Transverse colon (tissue), 4 donors: ENCODE measurements at regions not wholly inside any gene's neighbourhood (a gene's known extent, or its start where the extent isn't known, plus 50 kb on each side); places are given as distances from the start of the nearest gene placed in this dataset.

Source experiments
- CTCF ChIP-seq, 5 experiments: fragments of 200-600 bp in 3 of 5; fragments of 450-650 bp in 2 of 5; sonication (generic) in 3 of 5; IDR thresholded peaks; 1 replicate in 2 of 5; 2 replicates in 3 of 5; pipeline ENCODE4 v1.5.1; 2016 to 2017; ENCODE audit warnings: antibody characterized with exemption in 5 of 5, inconsistent platforms in 3 of 5, mild to moderate bottlenecking in 2 of 5, moderate library complexity in 1 of 5
- POLR2A ChIP-seq: fragments of 450-650 bp; IDR thresholded peaks from one replicate; pipeline ENCODE4 v1.6.1; 2016; ENCODE audit warnings: antibody characterized with exemption, mild to moderate bottlenecking, moderate library complexity
- POLR2AphosphoS5 ChIP-seq, 3 donors: sonication (generic); formaldehyde crosslinking; IDR thresholded peaks; one replicate each; pipeline ENCODE4 v1.6.1; 2016; ENCODE audit warnings: antibody characterized with exemption in 3 of 3

DNA sequence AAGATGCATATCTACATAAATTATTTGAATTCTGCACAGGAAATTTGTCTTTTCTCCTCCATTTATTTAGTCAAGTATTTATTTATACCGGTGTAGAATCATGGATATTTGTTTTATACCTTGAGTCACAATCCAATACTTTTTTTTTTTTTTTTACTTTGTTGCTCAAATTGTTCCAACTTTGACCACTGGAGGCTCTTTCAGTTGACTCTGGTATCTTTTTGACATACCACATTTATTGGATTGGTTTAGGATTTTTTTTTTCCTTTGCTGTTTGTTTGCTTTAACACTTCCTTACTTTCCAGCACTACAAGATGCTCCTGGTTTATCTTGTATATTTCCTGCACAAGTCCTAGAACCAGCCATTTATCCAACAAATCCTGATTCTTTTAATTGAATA, 543.1 kb upstream of the RIOK2 start:
- TF ChIP-seq CTCF (IDR thresholded peaks at IDR 0.05) (no peak), POLR2A (no peak), POLR2AphosphoS5 (IDR thresholded peaks at IDR 0.05) (no peak)
